Activated T-cell treated with anti-CD3 and anti-CD28 coated beads for 24 hours (primary cell): ENCODE measurements at regions not wholly inside any gene's neighbourhood (a gene's known extent, or its start where the extent isn't known, plus 50 kb on each side); places are given as distances from the start of the nearest gene placed in this dataset.

Source experiments
- DNase-seq: peaks from one replicate; pipeline ENCODE4 v3.0.0-alpha.2; 2020; ENCODE audit warnings: low read depth

DNA sequence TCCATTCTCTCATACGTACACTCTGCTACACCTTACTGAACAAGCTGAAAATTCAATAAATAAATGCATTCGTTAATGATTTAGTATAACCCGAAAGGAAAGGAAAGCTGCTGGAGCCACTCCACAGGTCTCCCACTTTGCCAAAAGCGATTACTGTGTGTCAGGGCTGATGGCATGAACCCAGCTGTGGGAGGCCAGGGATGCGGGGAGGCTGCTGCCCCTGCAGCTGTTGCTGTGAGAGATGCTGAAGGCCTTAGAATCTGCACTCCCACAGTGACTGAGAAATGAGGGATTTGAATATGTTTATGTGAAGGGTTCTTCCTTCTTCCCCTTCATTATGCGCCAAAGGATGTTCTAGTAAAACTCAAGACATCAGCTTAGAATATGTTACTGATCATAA, 58.7 kb upstream of the NBEA start:
- no peak for DNase-seq

DNA sequence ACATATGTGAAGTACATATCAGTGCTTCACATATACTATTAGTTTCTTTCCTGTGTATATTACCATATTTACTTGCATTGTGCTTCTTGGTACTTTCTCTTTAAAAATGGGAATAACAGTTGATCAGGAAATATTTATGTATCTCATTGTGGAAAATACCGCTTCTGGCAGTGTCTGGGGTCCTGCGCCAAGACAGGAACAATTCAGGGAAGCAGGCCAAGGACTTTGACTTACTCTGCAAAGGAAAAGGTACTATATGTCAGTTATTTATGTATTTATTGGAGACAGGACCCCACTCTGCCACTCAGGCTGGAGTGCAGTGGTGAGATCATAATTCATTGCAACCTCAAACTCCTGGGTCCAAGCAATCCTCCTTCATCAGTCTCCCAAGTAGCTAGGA, 57.7 kb upstream of the NBEA start:
- DNase-seq = no peak

DNA sequence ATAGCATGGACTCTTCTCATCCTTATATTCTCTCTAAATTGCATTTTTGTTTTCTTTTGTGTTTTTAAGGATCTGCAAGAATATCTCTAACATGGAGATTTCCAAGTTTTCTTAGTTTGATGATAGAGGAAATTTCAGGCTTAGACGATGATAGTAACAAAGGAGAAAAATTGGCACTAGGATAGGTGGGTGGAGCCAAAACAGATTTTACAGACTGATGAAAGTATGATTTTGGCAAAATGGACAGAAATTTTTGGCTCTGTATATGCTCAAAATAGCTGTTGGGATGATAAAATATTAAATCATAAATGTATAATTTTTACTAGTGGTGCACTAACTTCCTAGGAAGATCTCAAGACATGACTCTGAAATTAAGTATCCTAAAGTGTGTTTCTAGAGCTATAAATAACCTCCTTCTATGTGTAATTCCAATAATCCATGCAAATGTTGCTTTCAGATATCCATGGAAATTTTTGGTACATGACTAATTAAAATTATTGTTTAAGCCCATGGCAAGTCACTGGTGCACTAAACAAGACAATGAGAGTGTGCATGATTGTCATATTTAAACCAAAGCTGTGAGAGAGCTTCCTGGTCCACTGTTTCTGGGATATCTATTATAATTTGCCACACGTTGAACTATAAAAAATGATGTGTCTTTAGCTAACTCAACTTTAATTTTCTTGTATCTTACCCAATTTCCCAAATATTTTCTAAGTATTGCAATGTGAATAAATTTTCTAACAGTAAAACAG, 55.8 kb upstream of the NBEA start:
- no peak for DNase-seq

DNA sequence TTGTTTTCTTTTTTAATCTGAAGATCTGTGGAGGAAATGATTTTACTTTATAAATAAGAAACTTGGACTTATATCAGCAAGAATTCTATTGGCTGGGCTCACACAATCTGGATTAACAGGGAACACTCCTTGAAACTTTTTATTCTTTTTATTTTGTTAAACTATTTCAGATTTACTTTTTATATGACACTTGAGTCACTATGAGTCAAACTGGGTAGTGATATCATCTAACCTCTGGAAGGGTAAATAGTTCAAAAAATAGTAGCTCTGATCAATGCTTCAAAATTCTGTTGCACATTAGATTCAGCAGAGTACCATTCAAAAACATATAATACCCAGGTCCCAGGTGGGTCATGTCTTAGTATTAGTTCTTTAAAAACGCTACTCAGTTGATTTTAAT, 55.1 kb upstream of the NBEA start:
- DNase-seq = no peak
